GM13976 (cell line): ENCODE measurements at regions not wholly inside any gene's neighbourhood (a gene's known extent, or its start where the extent isn't known, plus 50 kb on each side); places are given as distances from the start of the nearest gene placed in this dataset.

Source experiments
- DNase-seq: peaks from one replicate; pipeline ENCODE4 v3.0.0; 2012; ENCODE audit warnings: low spot score
- in situ Hi-C: fragments of 300-500 bp; cut with MboI; formaldehyde crosslinking; loops from one replicate; pipeline ENCODE4 v1.12.0; 2022; ENCODE audit warnings: low sequenced_read_pairs, mixed read lengths, inconsistent platforms; ENCODE audit not compliant: unreplicated experiment
- TF ChIP-seq, protein P1 (sequence below): IDR thresholded peaks from 2 replicates; pipeline ENCODE4 v1.5.1; 2012; ENCODE audit warnings: borderline replicate concordance, mild to moderate bottlenecking; ENCODE audit not compliant: insufficient read depth; ENCODE audit errors: extremely low read depth, missing control alignments, control extremely low read depth

DNA sequence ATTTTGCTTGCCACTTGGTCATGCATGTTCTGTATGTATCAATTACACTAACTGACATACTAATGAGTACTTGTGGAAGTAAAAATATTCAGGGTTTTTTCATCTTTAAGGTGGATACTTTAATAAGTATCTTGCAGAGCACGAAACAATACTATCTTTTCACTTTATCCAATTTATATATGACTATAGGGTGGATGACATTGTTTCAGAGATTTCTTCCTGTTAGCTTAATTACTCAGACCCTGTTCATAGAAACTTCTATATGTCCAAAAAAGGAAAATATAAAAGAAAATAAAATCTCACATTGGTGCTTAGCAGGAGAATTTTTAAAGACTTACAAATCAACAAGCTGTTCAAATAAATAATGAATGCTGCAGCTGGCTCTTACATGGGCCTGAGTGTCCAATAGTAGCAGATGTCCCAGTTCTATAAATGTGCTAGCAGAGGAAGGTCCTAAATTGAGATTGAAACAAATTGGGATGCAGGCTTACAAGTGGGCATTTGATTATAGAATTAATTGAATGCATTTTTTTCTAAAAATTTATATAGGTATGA, 91.5 kb upstream of the THSD7A start:
- in situ Hi-C loops: no loop called here
- DNase-seq: no peak

DNA sequence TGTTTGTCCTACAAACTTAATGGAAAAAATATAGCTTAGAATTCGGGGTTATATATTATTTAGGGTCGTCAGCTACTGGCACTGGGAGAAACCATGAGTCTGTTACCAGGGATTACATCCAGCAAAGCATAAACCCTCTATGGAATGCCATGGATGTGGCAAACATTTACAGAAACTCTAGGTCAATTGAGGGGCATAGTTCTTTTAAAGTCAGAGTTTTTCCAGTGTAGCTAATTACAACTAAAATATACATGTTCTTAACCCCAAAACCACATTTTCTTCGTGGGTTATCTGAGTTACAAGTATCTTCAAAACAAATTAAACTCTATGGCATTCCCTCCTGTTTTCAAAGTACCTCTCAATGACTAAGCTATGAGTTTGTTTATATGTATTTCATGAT, 99.3 kb upstream of the THSD7A start:
- DNase-seq: no peak
- in situ Hi-C loops: no loop called here
- TF ChIP-seq, protein P1, sequence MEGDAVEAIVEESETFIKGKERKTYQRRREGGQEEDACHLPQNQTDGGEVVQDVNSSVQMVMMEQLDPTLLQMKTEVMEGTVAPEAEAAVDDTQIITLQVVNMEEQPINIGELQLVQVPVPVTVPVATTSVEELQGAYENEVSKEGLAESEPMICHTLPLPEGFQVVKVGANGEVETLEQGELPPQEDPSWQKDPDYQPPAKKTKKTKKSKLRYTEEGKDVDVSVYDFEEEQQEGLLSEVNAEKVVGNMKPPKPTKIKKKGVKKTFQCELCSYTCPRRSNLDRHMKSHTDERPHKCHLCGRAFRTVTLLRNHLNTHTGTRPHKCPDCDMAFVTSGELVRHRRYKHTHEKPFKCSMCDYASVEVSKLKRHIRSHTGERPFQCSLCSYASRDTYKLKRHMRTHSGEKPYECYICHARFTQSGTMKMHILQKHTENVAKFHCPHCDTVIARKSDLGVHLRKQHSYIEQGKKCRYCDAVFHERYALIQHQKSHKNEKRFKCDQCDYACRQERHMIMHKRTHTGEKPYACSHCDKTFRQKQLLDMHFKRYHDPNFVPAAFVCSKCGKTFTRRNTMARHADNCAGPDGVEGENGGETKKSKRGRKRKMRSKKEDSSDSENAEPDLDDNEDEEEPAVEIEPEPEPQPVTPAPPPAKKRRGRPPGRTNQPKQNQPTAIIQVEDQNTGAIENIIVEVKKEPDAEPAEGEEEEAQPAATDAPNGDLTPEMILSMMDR: no peak

More for the DNA sequence above, 91.5 kb upstream of the THSD7A start:
- TF ChIP-seq, protein P1: no peak

DNA sequence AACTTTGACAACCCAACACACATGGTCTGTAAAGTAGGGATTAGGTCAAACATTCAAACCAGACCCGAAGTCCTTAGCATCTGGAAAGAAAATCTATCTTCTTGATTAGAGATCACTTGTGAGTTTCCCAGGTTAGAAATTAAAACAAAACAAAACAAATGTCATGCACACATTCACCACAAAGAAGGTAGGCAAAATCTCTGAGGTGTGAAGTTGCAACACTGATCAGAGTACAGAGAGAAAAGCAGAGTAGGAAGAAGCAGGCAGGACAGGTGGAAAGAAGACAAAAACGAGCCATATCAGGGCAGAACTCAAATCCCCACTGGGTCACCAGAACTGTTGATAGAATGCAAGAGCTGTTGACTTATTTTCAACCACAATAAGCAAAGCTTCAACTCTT, 102.8 kb upstream of the THSD7A start:
- no peak for DNase-seq

DNA sequence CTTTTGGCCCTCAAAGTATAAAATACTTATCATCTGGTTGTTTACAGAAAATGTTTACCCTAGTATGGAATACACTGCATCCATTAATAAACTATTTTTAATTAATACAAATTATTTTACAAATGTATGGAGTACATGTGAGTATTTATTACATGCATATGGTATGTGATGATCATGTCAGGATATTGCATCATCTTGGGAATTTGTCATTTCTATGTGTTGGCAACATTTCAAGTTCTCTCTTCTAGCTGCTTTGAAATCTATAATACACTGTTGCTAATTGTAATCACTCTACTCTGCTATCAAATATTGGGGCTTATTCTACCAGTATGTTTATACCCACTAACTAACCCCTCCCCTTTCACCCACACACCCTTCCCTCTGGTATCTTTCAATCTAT, 103.9 kb upstream of the THSD7A start:
- TF ChIP-seq, protein P1: no peak
- no peak for DNase-seq
- in situ Hi-C loops: no loop called here

More for the DNA sequence above, 102.8 kb upstream of the THSD7A start:
- in situ Hi-C loops: no loop called here
- TF ChIP-seq, protein P1: no peak

DNA sequence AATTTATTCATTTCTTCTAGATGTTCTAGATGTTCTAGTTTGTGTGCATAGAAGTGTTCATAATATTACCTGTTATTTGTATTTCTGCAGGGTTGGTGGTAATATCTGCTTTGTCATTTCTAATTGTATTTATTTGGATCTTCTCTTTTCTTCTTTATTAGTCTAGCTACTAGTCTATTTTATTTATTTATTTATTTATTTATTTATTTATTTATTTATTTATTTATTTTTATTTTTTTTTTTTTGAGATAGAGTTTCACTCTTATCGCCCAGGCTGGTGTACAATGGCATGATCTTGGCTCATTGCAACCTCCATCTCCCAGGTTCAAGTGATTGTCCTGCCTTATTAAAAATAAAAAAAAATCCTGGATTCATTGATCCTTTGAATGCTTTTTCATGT, 114.8 kb upstream of the THSD7A start:
- DNase-seq: no peak
- TF ChIP-seq, protein P1: no peak
- in situ Hi-C loops: no loop called here

DNA sequence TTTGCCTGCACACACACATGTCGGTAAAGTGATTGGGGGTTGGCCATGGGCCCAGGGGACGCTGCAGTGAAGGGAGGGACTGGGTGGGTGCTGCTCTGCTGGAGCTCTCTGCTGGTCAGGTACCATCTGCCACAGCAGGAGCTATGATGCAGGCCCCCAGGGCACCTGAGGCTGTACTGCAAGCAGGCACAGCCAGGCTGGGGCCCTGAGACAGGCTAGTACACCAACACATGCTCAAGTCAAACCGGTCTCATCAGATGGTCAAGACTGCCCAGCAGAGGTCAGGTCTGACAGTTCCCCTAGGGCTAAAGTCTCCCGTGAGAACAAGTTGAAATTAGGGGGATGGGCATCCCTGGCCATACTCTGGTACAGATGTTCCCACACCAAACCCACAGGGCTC, 118.3 kb upstream of the THSD7A start:
- TF ChIP-seq, protein P1: no peak
- in situ Hi-C loops: no loop called here
- DNase-seq: no peak

DNA sequence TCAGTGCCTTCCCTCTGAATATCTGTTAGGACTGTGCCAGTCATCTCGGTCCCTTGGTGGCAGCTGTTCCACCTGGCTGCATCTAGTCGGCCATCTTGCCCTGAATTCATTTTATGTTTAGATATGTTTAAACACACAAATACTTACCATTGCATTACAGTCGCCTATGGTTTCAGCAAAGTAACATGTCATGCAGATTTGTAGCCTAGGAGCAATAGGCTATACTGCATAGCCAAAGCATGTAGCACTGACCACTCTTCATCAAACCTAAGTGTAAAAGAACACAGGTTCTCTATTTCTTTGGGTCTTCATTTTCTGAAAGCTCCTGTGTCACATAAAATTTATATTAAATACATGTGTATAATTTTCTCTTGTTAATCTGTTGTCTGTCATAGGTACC, 118.9 kb upstream of the THSD7A start:
- TF ChIP-seq, protein P1: no peak
- in situ Hi-C loops: no loop called here
- DNase-seq: no peak
